AG09319 (cell line): ENCODE measurements at regions not wholly inside any gene's neighbourhood (a gene's known extent, or its start where the extent isn't known, plus 50 kb on each side); places are given as distances from the start of the nearest gene placed in this dataset.

Experiments
- DNase-seq: peaks from one replicate; pipeline ENCODE4 v3.0.0-alpha.2; 2010; ENCODE audit warnings: low read depth; ENCODE audit errors: extremely low read depth
- CTCF ChIP-seq: IDR thresholded peaks from 2 replicates; pipeline ENCODE4 v1.5.1; 2011; ENCODE audit warnings: low read depth, mild to moderate bottlenecking, inconsistent platforms, low read length, moderate library complexity

- no peak for DNase-seq
- TF ChIP-seq CTCF, result no peak
Observed at GRCh38 chr2:225184948-225185347, 142.7 kb upstream of the DOCK10 start.

- TF ChIP-seq CTCF, result no peak
- no peak for DNase-seq
Observed at GRCh38 chr2:225182126-225182525, 139.9 kb upstream of the DOCK10 start.

GRCh38 chr2:225177098-225177497 is 134.8 kb upstream of the DOCK10 start:
- TF ChIP-seq CTCF, result peak; percentile 12
- DNase-seq, result peak; percentile 31

GRCh38 chr2:225173909-225174308 is 131.6 kb upstream of the DOCK10 start:
- no peak for TF ChIP-seq CTCF
- no peak for DNase-seq

GRCh38 chr2:225171350-225171749 is 129.1 kb upstream of the DOCK10 start:
- no peak for TF ChIP-seq CTCF
- no peak for DNase-seq

GRCh38 chr2:225170162-225170561 is 127.9 kb upstream of the DOCK10 start:
- no peak for TF ChIP-seq CTCF
- no peak for DNase-seq

- no peak for DNase-seq
- TF ChIP-seq CTCF, result no peak
Observed at GRCh38 chr2:225169396-225169795, 127.1 kb upstream of the DOCK10 start.
